Stimulated activated CD4-positive, alpha-beta T cell treated with anti-CD3 and anti-CD28 coated beads, Interleukin-12 subunit alpha, Interleukin-12 subunit beta, amount 100 ng/mL, for 48 hours (primary cell): ENCODE measurements at regions not wholly inside any gene's neighbourhood (a gene's known extent, or its start where the extent isn't known, plus 50 kb on each side); places are given as distances from the start of the nearest gene placed in this dataset.

ENCODE experiments used
- DNase-seq, 3 donors: peaks; one replicate each; pipeline ENCODE4 v3.0.0-alpha.2; 2020; ENCODE audit warnings: low read depth in 2 of 3, low spot score in 1 of 3

GRCh38 chr4:104942990-104943743 is 203.5 kb upstream of the TET2 start:
- DNase-seq: no peak

- no peak for DNase-seq
Observed at GRCh38 chr4:104944596-104944995, 202.1 kb upstream of the TET2 start.

GRCh38 chr4:104964410-104965175 is 182.1 kb upstream of the TET2 start:
- DNase-seq: no peak

- peak; percentile 8 to 50 (median 20) for DNase-seq
Observed at GRCh38 chr4:104966349-104967033, 180.2 kb upstream of the TET2 start.

- DNase-seq: peak in 1 of 3 donors; percentile 4
Observed at GRCh38 chr4:104967034-104967401, 179.7 kb upstream of the TET2 start.

GRCh38 chr4:104969394-104970082 is 177.1 kb upstream of the TET2 start:
- no peak for DNase-seq

GRCh38 chr4:104971462-104971861 is 175.2 kb upstream of the TET2 start:
- no peak for DNase-seq

GRCh38 chr4:104973708-104974107 is 173.0 kb upstream of the TET2 start:
- DNase-seq: no peak

- no peak for DNase-seq
Observed at GRCh38 chr4:104975617-104976016, 171.1 kb upstream of the TET2 start.

GRCh38 chr4:104976262-104976661 is 170.4 kb upstream of the TET2 start:
- no peak for DNase-seq

GRCh38 chr4:104979083-104979760 is 167.5 kb upstream of the TET2 start:
- no peak for DNase-seq

- no peak for DNase-seq
Observed at GRCh38 chr4:104983615-104984179, 163.0 kb upstream of the TET2 start.

- no peak for DNase-seq
Observed at GRCh38 chr4:104986306-104986705, 160.4 kb upstream of the TET2 start.

- no peak for DNase-seq
Observed at GRCh38 chr4:104989371-104989770, 157.3 kb upstream of the TET2 start.

GRCh38 chr4:105002278-105002677 is 144.4 kb upstream of the TET2 start:
- DNase-seq: no peak

GRCh38 chr4:105014234-105014633 is 132.4 kb upstream of the TET2 start:
- no peak for DNase-seq

GRCh38 chr4:105014635-105015034 is 132.0 kb upstream of the TET2 start:
- no peak for DNase-seq

- no peak for DNase-seq
Observed at GRCh38 chr4:105015750-105016149, 130.9 kb upstream of the TET2 start.

GRCh38 chr4:105022811-105023667 is 123.6 kb upstream of the TET2 start:
- no peak for DNase-seq

- no peak for DNase-seq
Observed at GRCh38 chr4:105023668-105024055, 123.0 kb upstream of the TET2 start.
